Body of pancreas (tissue), 4 donors: ENCODE measurements at regions not wholly inside any gene's neighbourhood (a gene's known extent, or its start where the extent isn't known, plus 50 kb on each side); places are given as distances from the start of the nearest gene placed in this dataset.
A peak's percentile ranks its signal among the peaks of the same experiment; 100 is the strongest.

ENCODE experiments used
- ATAC-seq: fragments of 150-250 bp; one replicate; pipeline ENCODE4 v1.9.1; 2016
- DNase-seq, 4 donors: peaks; one replicate each; pipeline ENCODE4 v3.0.0-alpha.2; 2019
- H3K27ac ChIP-seq, 4 donors: fragments of 200-600 bp; sonication (generic); 1 replicate in 3 of 4; 2 replicates in 1 of 4; pipeline versions ENCODE4 v1.5.1 to v1.6.1; 2016 to 2019; ENCODE audit warnings: mild to moderate bottlenecking in 1 of 4, mixed read lengths in 1 of 4, moderate library complexity in 1 of 4
- H3K27me3 ChIP-seq, 2 donors: fragments of 200-600 bp; sonication (generic); one replicate each; pipeline ENCODE4 v1.6.0; 2016; ENCODE audit warnings: mild to moderate bottlenecking in 1 of 2
- H3K36me3 ChIP-seq, 2 donors: fragments of 200-600 bp; sonication (generic); replicated peaks in 1 of 2; 2 replicates each; pipeline ENCODE4 v1.5.1; 2016; ENCODE audit warnings: low read depth in 2 of 2; ENCODE audit not compliant: insufficient read depth in 1 of 2
- H3K4me1 ChIP-seq: fragments of 200-600 bp; sonication (generic); one replicate; pipeline ENCODE4 v1.6.0; 2016
- H3K4me3 ChIP-seq, 2 donors: fragments of 200-600 bp; sonication (generic); 1 replicate in 1 of 2; 2 replicates in 1 of 2; pipeline ENCODE4 v1.5.1; 2016 to 2019
- H3K9me3 ChIP-seq, 3 donors: fragments of 200-600 bp; sonication (generic); 1 replicate in 2 of 3; 2 replicates in 1 of 3; pipeline ENCODE4 v1.5.1; 2016
- POLR2A ChIP-seq, 3 donors: fragments of 450-650 bp; IDR thresholded peaks; one replicate each; pipeline ENCODE4 v1.6.1; 2016; ENCODE audit warnings: antibody characterized with exemption in 3 of 3, mild to moderate bottlenecking in 2 of 3
- WGBS, 2 donors: methylation state at CpG; one replicate each; pipeline ENCODE4 v1.1.5; 2017; 5-methylcytosine and 5-hydroxymethylcytosine counted together
- intact Hi-C: fragments of 100-400 bp; cut with DNase I; formaldehyde crosslinking; loops from one replicate; pipeline ENCODE4 v1.15.1; 2023
- TF ChIP-seq, protein P1 (sequence below), 7 experiments: fragments of 450-650 bp in 4 of 7; fragments of 200-600 bp in 3 of 7; sonication (generic) in 3 of 7; IDR thresholded peaks; one replicate each; pipeline ENCODE4 v1.5.1; 2016 to 2019; ENCODE audit warnings: antibody characterized with exemption in 7 of 7

- peak in 2 of 4 donors; percentile 22 to 26 for DNase-seq
- Histone ChIP-seq H3K27me3 (no peaks in the 10 kb centered on the region), H3K36me3 (no peaks in the 10 kb centered on the region), H3K4me1 (no peaks in the 10 kb centered on the region), H3K27ac (no peak overlapping the region), H3K9me3 (no peaks in the 10 kb centered on the region), H3K4me3 (no peak overlapping the region)
- intact Hi-C loops, result no loop called here
- WGBS, 2 donors, result 67 to 68% methylated on average over 13 to 18 of the region's 18 CpGs
- TF ChIP-seq, protein P1, sequence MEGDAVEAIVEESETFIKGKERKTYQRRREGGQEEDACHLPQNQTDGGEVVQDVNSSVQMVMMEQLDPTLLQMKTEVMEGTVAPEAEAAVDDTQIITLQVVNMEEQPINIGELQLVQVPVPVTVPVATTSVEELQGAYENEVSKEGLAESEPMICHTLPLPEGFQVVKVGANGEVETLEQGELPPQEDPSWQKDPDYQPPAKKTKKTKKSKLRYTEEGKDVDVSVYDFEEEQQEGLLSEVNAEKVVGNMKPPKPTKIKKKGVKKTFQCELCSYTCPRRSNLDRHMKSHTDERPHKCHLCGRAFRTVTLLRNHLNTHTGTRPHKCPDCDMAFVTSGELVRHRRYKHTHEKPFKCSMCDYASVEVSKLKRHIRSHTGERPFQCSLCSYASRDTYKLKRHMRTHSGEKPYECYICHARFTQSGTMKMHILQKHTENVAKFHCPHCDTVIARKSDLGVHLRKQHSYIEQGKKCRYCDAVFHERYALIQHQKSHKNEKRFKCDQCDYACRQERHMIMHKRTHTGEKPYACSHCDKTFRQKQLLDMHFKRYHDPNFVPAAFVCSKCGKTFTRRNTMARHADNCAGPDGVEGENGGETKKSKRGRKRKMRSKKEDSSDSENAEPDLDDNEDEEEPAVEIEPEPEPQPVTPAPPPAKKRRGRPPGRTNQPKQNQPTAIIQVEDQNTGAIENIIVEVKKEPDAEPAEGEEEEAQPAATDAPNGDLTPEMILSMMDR (IDR thresholded peaks at IDR 0.05), result no peak
- TF ChIP-seq POLR2A (IDR thresholded peaks at IDR 0.05), result no peak
- ATAC-seq, result no peak
Measured at GRCh38 chr5:160175438-160176218, 53.7 kb upstream of the FABP6 start.

- DNase-seq, result no peak
Measured at GRCh38 chr5:160174780-160175437, 54.4 kb upstream of the FABP6 start.

GRCh38 chr5:160174290-160174689 lies 55.0 kb upstream of the FABP6 start:
- Histone ChIP-seq H3K4me1 (peaks cover 6% of the 10 kb centered on the region), H3K36me3 (no peaks in the 10 kb centered on the region), H3K27ac (no peak overlapping the region), H3K27me3 (no peaks in the 10 kb centered on the region), H3K4me3 (no peak overlapping the region), H3K9me3 (no peaks in the 10 kb centered on the region)
- ATAC-seq (no peak), DNase-seq (no peak)
- TF ChIP-seq POLR2A (IDR thresholded peaks at IDR 0.05), result no peak
- TF ChIP-seq, protein P1 (IDR thresholded peaks at IDR 0.05), result no peak
- WGBS, 2 donors, result 73 to 86% methylated on average over 5 of the region's 5 CpGs
- intact Hi-C loops, result no loop called here

More at GRCh38 chr5:160174780-160175437, 54.4 kb upstream of the FABP6 start:
- H3K27ac ChIP-seq, result no peak overlapping the region
- ATAC-seq, result no peak
- H3K27me3 ChIP-seq, result no peaks in the 10 kb centered on the region
- H3K36me3 ChIP-seq, result no peaks in the 10 kb centered on the region
- H3K4me1 ChIP-seq, result peaks cover 1% of the 10 kb centered on the region
- WGBS, 2 donors, result 85 to 87% methylated on average over 4 of the region's 4 CpGs
- H3K9me3 ChIP-seq, result no peaks in the 10 kb centered on the region
- intact Hi-C loops, result no loop called here
- no peak overlapping the region for H3K4me3 ChIP-seq
- TF ChIP-seq, protein P1 (IDR thresholded peaks at IDR 0.05), result no peak
- no peak for TF ChIP-seq POLR2A (IDR thresholded peaks at IDR 0.05)

GRCh38 chr5:160171666-160172065 lies 52.4 kb upstream of the PWWP2A start:
- Histone ChIP-seq H3K27ac (no peak overlapping the region), H3K36me3 (no peaks in the 10 kb centered on the region), H3K4me1 (peaks cover 6% of the 10 kb centered on the region), H3K9me3 (no peaks in the 10 kb centered on the region), H3K4me3 (no peak overlapping the region), H3K27me3 (no peaks in the 10 kb centered on the region)
- ATAC-seq (no peak), DNase-seq (no peak)
- intact Hi-C loops, result no loop called here
- TF ChIP-seq POLR2A (IDR thresholded peaks at IDR 0.05), result no peak
- TF ChIP-seq, protein P1 (IDR thresholded peaks at IDR 0.05), result no peak
- 25 to 37% methylated on average over 2 of the region's 2 CpGs for WGBS, 2 donors
